NCI-H510A treated with DMSO at 0.1 percent for 48 hours (cell line): ENCODE measurements at regions not wholly inside any gene's neighbourhood (a gene's known extent, or its start where the extent isn't known, plus 50 kb on each side); places are given as distances from the start of the nearest gene placed in this dataset.

Experiments used
- DNase-seq: peaks from one replicate; lab custom pipeline; 2025; lab: John Stamatoyannopoulos, UW

DNA sequence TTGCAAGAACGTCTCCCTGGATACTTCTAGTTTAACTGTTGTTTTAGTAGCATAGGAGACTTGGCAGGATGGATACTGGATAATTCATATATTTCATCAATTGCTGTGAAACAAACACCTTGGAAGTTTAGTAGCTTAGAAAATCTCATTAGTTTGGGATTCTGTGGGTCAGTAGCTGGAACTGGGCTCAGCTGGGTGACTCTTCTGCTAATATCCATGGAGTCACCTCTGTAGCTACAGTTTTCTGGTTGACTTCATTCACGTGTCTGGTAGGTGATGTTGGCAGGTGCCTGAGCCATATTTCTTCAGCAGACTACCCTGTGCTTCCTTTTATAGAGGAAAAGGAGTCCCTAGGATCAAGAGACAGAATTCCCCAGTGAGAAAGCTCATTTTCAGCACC is 208.9 kb upstream of the PFKP start:
- no peak for DNase-seq

DNA sequence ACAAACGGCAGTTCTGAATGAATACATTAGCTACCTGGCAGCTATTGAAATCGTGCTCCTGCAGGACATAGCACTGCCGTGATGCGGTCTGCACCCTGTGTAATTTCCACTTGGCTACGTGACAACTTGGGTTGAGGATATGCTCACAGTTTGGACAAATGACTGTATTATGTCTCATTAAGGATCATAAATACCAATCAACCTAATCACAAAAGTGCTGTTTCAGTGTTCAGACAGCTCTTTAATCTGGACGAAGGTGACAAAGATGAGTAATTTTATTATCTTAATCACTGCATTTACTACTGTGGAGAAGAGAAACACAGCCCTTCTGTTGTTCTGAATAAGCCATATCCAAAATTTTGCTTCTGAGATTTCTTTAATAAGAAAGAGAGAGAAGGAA is 210.8 kb upstream of the PFKP start:
- DNase-seq = no peak

- no peak for DNase-seq
Measured at GRCh38 chr10:2852574-2853323, 214.6 kb upstream of the PFKP start.

- no peak for DNase-seq
Measured at GRCh38 chr10:2851566-2851965, 215.8 kb upstream of the PFKP start.

GRCh38 chr10:2850202-2850601 is 217.1 kb upstream of the PFKP start:
- DNase-seq = no peak

DNA sequence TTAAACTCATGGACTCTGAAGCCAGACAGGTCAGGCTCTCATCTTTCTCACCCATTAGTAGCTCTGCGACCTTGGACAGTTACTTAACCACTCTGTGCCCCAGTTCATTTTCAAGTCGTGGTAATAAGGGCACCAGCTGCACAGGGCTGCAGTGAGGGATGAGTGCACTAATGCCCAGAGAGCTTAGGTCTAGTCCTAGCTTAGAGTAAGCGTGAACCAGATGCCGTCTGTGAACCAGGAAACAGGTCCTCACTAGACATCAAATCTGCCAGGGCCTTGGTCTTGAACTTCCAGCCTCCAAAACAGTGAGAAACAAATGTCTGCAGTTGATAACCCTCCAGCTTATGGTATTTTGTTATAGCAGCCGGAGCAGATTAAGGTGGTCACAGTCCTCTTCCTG is 222.4 kb upstream of the PFKP start:
- DNase-seq = no peak

DNA sequence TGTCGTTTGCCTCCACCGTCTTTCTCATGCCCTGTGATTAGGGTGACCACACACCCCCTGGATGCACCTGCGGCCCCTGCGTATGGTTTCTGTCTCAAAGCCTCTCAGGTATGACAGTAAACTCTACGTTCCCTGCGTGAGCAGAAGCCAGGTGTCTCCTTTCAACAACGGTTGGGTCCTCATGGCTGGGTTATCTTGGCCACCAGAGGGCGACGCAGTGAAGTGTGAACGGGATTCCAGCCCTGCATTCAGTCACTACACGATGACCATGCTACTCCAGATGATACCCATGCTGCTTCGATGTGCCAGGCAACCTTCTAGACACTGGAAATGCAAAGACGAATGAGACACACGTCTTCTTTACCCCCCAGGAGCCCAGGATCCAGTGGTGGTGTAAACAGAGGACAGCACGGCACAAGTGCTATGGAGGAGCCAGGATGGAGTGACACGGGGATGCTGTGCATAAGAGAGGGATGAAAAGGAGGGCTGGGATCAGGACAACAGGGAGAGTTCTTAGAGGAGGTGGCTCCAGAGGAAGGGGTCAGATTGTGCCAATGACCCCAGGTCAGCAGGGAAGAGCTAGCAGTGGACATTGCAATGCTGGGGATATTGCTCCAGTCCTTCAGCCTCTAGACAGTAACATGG is 228.1 kb upstream of the PFKP start:
- peak; percentile 7 for DNase-seq

GRCh38 chr10:2837674-2838073 is 229.7 kb upstream of the PFKP start:
- no peak for DNase-seq

GRCh38 chr10:2836921-2837662 is 230.3 kb upstream of the PFKP start:
- DNase-seq = no peak

DNA sequence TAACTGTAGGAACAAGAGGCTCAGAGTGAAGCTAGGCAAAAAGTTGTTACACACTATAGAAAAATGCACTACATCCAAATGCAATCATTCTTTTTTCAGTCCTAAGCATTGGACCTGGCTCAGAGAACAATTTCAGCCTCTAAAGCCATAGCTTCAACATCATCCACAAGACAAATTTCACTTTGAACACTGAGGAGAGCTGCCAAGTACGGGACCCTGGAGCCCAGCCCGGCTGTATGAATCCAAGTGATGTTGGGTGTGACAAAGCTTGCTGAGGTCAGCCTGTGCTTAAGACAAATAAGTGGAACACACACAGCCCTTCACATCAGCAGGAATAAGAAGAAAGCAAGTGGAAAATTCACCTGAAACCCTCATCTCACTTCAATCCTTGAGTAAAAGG is 233.1 kb upstream of the PFKP start:
- DNase-seq = no peak

DNA sequence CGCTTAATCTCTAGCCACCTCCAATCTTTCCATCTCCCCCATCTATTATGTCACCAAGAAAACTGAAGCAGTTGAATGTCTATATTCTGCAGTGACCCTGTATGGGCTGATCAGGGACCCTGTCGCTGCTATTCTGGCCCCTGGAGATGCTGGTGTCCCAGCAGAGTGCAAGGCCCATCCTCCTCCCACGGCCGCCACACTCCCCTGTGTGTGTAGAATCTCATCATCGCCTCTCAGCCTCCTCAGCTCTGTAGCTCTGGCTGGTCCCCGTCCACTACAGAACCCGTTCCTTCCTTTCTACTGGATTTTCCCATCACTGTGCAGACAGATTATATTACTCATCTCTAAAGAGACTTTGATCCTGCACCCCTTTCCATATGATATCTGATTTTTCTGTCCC is 235.8 kb upstream of the PFKP start:
- DNase-seq = no peak

DNA sequence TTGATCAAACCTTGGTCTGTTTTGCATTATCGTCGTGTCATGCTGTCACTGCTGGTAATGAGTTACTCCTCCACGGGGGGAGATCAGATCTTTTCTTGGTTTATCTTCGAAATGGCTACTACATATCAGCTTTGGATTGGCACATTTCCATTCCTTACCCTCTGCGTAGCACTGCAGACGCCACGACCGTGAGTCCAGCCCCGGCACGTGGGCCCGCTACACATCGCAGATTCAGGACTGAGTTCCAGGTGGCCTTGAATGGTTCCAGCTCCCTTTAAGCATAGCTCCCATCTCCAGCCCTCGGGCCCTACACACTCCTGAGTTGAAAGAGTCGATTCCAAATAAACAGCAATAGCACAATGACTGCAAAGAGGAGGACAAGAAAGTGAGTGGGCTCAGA is 238.6 kb upstream of the PFKP start:
- DNase-seq = no peak

- no peak for DNase-seq
Measured at GRCh38 chr10:2826675-2827074, 240.7 kb upstream of the PFKP start.

DNA sequence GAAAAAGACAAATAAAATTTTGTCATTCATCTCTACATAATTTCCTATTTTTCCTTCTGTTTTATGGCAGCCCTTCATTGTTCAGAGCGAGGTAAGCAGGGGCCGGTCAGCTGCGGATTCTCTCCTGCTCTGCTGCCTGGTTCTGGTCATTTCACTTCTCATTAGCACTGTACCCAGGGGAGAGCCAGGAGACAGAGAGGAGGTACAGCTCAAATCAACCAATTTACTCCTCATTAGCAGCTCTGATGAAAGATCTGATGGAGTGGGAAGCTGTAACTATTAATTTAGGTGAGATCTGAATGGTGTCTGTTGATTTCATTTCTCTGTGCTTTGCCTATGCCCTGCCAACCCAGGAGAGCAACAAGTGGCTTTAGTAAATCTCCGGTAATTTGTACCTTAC is 241.5 kb upstream of the PFKP start:
- no peak for DNase-seq

DNA sequence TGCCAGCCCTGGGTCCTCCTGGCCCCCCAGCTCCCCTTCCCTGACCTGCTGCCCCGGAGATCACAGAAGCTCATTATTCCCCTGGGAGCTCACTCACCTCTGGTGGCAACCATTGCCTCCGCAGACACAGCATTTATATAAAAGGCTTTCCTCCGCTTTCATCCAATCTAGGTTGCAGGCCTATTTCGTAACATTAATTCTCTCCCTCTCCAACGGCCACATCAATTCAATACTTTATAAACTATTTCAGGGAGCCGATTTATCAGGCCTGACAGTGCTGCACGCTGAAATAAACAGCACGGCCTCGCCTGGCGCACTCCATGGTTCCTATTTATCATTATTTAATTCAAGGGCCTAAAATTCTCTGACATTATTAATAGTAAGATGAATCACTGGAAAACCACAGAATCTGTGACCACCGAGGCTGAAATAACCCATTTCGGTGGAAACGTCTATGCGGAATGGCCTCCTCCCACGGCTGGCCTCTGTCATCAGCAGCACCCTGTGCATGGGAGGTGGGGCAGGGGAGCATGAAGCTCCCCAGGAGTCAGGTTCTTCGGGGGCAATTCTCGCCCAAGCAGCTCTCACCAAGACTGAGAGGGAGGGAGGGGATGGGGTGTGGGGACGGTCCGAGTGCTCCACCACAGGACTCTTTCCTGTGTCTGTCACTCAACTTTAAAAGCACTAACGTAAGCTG is 249.3 kb upstream of the PFKP start:
- no peak for DNase-seq

DNA sequence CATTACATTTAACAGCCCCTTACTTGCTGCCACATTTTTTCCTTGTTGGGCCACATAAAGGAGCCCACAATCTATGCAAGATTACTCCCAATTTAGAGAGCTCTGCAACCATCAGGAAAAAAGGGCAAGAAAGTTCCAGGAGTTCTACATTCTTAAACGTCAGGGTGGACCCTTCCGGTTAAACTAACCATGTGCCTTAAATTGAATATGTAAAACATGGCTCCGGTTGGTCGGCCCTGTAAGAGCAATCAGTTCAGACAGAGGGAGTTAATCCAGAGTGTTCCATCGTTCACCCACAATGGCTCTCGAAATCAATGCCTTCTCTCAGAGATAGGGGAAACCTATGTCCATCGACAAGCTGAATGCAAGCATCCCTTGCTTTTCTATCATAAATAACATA is 253.7 kb upstream of the PFKP start:
- no peak for DNase-seq

DNA sequence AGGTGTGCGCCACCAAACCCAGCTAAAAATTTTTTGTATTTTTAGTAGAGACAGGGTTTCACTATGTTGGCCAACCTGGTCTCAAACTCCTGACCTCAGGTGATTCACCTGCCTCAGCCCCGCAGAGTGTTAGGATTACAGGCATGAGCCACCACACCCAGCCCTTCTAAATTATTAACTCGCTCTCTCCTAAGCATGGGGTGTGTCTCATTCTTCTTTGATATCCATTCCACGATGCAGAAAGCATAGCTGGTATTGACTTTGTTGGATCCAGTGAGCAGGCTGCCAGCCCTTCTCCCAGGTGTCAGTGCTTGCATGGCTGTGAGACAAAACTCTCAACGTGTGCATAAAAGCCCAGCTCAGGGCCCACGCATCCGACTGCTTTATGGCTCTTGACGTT is 254.1 kb upstream of the PFKP start:
- DNase-seq = no peak

GRCh38 chr10:2812631-2813030 is 254.7 kb upstream of the PFKP start:
- no peak for DNase-seq

- no peak for DNase-seq
Measured at GRCh38 chr10:2800178-2800577, 267.2 kb upstream of the PFKP start.

- no peak for DNase-seq
Measured at GRCh38 chr10:2798336-2799022, 268.9 kb upstream of the PFKP start.

GRCh38 chr10:2791774-2792443 is 275.4 kb upstream of the PFKP start:
- no peak for DNase-seq
